ENCODE measurements at regions not wholly inside any gene's neighbourhood (a gene's known extent, or its start where the extent isn't known, plus 50 kb on each side); places are given as distances from the start of the nearest gene placed in this dataset.
"Not testable (repeated sequence)": the region's sequence is repeated elsewhere in the genome, so short reads cannot be mapped to it uniquely, and the experiment has no call there.

DNA sequence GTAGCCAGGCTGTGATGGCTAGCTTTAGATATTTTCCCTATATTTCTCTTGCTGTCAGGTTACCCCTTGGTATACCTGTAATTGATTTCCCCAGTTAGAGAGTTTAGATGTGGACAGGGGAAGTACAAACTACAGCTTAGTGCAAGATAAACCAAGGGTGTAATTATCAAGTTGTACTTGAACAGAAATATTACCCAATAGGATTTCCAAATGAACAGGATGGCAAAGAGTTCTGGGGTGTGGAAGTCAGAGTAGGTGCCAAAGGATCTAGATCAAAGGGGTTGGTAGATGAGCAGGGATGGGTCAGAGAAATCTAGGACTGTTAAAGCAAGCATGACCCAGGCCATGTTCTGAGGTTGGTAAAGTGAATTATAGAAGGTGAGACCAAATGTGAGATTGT, 585.2 kb downstream of the CCDC85A start:
- DNase-seq (ENCODE audit: extremely low read depth, low read depth): no peak

- no peak for DNase-seq (ENCODE audit: extremely low read depth, low read depth)
These were observed 586.7 kb downstream of the CCDC85A start for GRCh38 chr2:56770490-56770889.

GRCh38 chr2:56784046-56784445, 600.3 kb downstream of the CCDC85A start:
- DNase-seq (ENCODE audit: extremely low read depth, low read depth): no peak

DNA sequence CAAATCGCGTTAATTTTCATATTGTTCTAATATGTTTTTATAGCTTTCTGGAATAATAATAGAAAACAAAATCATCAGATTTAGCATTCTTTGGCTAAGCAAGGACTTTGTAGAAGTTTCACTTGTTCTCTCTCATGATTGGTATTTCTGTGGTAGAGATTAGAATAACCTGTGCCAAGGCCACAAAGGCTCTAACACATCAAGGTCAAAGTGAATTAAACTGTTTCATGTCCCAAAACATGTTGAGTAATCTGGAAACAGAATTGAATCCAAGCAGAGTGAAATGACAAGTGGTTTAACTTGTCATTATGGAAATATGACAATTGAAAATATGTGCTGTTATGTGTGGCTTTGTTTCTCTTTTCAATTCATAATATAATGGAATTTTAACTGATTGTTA, 617.4 kb downstream of the CCDC85A start:
- DNase-seq (ENCODE audit: extremely low read depth, low read depth): no peak

DNA sequence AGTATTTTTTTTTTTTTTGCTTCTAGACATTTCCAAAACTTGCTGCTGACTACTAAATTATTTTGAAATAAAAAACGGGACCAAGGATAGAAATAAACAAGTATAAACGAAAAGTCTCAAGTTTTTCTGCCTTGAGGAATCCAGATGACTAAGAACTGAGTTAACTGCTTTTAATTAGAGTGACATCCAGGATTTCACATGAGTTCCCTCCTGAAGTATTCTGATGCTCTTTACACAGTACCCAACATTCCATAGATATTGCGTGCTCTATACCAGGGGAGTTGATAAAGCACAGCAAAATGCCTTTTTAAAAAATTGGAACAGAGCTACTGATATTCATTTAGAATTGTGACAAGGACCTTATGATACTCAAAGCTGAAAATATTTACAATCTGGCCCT, 618.0 kb downstream of the CCDC85A start:
- DNase-seq (ENCODE audit: extremely low read depth, low read depth): no peak

DNA sequence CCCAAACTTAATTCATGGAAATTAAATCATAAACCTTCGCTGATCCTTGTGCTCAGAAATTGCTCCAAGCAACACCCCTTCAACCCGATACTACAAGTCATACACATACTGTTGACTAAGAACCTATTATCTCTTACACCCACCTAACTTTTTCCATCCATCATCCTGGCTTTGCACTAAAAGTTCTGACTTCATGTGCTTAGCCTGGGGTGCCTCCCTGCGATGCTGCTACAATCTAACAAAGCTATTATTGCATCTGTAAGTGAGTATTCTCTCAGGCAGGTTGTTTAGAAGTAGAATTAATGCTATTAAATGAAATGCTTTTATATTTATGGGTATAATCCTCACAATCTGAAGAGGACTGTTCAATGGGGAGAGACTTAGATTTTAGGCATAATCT, 619.8 kb downstream of the CCDC85A start:
- no peak for DNase-seq (ENCODE audit: extremely low read depth, low read depth)

DNA sequence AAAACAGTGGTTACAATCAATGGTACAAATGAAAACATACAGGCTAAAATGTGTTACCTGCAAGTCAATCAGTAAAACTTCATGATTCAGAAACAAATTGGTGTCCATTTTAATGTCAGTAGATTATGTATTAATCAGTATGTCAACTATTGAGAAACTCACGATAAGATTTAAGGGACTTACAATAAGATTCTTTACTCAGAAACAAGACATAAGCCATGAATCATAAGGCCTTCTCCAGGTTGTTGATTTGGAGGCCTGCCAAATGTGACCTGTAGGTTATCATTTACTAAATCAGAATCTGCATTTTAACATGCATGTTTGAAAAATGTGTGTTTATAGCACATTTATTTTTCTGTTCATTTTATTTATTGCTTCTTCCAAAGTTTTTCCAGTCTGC, 623.1 kb downstream of the CCDC85A start:
- no peak for DNase-seq (ENCODE audit: extremely low read depth, low read depth)

DNA sequence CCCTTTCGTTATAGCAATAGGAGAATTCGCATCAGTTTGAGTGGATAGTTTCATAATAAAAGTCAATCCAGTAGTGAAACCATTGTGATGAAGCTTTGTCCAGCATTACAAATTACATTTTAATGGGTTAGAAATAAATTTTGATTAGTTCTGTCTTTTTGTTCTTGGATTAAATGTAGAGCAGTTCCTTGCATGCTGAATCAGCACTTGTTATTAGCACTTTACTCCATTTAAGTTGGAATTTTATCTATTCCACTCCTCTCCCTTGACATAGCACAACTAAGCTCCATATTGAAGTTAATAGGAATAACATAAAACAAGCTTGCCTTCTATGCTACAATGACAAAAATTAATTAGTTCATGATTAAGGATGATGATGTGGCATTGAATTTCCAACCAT, 624.1 kb downstream of the CCDC85A start:
- DNase-seq (ENCODE audit: extremely low read depth, low read depth): no peak

GRCh38 chr2:56811401-56811800, 627.6 kb downstream of the CCDC85A start:
- no peak for DNase-seq (ENCODE audit: extremely low read depth, low read depth)

DNA sequence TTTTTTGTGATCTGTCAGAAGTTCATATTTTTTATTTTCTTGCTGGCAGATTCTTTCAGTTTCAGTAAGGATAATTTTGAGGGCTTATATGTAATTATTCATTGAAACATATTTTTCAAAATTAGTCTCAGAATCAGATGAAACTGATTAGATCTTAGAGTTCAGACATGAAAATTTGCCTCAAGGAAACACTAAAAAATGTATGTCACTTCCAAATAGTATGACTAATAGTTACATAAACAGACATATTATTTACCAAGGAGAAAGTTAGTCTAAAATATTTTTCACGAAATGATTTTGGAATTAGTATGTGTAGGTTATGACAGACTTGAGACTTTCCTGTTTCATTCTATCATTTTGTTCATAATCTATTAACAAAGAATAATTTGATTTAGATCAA, 628.6 kb downstream of the CCDC85A start:
- DNase-seq (ENCODE audit: extremely low read depth, low read depth): no peak

DNA sequence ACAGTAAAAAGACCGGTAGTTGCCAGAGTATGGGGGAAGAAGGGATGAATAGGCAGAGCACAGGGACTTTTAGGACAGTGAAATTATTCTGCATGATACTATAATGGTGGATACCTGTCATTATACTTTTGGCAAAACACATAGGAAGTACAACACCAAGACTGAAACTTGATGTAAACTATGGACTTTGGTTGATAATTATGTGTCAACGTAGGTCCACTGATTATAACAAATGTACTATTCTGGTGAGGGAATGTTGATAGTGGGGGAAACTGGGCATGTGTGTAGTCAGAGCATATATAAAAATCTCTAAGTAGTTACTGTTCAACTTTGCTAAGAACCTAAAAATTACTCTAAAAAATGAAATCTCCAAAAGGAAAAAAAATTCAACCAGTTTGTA, 629.7 kb downstream of the CCDC85A start:
- no peak for DNase-seq (ENCODE audit: extremely low read depth, low read depth)

- DNase-seq (ENCODE audit: extremely low read depth, low read depth): no peak
These were observed 632.9 kb downstream of the CCDC85A start for GRCh38 chr2:56816666-56817065.

DNA sequence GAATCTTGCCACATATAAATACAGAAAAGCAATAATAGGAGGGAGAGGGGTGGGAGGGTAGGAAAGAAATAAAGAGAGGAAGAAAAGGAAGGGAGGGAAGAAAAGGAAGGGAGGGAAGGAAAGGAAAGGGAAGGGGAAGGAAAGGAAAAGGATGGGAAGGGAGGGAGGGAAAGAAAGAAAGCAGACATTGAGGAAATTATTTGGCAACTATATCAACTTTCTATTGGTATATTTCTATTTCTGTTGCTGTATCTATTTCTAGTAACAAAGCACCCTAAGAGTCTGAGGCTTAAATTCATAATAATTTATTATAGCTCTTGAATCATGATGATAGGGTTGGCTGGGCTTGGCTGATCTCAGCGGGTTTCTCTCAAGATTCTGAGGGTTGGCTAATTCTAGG, 648.0 kb downstream of the CCDC85A start:
- DNase-seq (ENCODE audit: extremely low read depth, low read depth): no peak

- no peak for DNase-seq (ENCODE audit: extremely low read depth, low read depth)
These were observed 650.9 kb downstream of the CCDC85A start for GRCh38 chr2:56834686-56835085.

DNA sequence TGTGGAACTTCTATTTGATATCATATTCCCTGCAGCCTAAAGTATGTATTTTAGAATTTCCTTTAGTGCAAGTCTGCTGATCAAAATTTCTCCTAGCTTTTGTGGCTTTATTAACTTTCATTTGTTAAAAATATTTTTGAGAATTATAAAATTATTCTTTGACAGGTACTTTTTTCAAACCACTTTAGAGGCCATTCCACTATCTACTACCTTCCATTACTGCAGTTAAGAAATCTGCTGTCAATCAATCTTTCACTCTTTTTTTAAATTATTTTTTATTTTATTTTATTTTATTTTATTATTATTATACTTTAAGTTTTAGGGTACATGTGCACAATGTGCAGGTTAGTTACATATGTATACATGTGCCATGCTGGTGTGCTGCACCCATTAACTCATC, 656.2 kb downstream of the CCDC85A start:
- DNase-seq (ENCODE audit: extremely low read depth, low read depth): not testable (repeated sequence)

- DNase-seq (ENCODE audit: extremely low read depth, low read depth): no peak
These were observed 677.2 kb downstream of the CCDC85A start for GRCh38 chr2:56860991-56861390.

DNA sequence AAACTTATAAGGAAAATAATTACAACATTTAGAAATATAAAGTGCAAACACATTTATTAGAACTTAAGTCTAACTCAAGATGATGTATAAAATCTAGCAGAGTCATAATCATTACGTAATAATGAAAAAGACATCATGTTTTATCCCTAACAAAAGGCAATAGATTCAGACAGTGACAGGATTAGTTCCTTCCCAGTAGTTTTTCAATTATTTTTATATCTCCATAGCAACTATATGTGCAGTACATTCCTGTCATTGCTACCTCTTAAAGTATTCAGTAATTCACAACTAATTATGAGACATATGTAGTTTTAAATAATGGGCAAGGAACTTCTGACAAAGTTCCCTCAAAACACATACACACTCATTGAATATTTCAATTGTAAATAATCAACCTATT, 687.9 kb downstream of the CCDC85A start:
- no peak for DNase-seq (ENCODE audit: extremely low read depth, low read depth)

GRCh38 chr2:56874717-56875116, 690.9 kb downstream of the CCDC85A start:
- DNase-seq (ENCODE audit: extremely low read depth, low read depth): no peak

DNA sequence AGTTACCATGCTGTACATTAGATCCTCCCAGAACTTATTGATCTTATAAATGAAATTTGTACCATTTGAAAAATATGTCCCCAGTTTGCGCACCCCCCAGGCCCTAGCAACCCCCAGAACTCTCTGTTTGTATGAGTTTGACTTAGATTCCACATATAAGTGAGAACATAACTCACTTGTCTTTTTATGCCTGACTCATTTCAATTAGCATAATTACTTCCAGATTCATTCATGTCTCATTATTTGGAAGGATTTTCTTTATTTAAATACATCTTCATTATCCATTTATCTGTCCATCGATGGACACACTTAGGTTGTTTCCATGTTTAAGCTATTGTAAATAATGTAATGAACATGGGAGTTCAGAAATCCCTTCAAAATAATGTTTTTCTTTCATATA, 705.9 kb downstream of the CCDC85A start:
- no peak for DNase-seq (ENCODE audit: extremely low read depth, low read depth)

- DNase-seq (ENCODE audit: extremely low read depth, low read depth): no peak
These were observed 708.6 kb downstream of the CCDC85A start for GRCh38 chr2:56892382-56892781.

DNA sequence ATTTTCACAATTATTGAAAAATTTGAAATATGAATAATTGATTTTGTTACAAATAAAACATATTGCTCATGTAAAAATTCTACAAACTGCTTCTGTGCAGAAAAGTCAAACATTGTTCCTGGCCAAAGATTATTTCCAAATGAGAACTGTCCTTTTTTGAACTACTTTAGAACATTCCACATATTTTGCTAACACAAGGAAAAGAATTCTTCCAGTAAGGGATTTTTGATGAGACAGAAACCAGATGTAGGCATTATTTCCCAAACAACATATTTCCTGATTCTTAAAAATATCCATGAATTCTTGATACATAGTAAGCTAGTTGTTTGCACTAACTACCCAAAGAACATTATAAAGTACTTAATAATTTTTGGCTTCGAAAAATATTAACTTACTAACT, 715.2 kb downstream of the CCDC85A start:
- no peak for DNase-seq (ENCODE audit: extremely low read depth, low read depth)

DNA sequence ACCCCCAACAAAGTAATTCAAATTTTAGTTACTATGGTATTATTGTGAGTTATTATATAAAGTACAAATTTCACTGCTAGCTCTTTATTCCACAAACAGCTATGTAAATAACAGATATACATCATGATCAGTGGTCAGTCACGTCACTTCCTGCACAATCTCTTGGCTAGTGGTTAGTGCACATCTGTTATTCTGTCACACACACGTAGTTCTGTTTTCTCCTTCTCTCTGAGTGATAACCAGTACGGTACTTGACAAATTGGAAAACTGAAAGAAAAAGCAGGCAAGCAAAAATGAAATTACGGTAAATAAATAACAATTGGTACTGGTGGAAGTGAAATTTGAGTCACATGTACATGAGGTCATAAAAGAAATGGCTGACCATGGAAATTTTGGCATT, 728.7 kb downstream of the CCDC85A start:
- DNase-seq (ENCODE audit: extremely low read depth, low read depth): no peak

DNA sequence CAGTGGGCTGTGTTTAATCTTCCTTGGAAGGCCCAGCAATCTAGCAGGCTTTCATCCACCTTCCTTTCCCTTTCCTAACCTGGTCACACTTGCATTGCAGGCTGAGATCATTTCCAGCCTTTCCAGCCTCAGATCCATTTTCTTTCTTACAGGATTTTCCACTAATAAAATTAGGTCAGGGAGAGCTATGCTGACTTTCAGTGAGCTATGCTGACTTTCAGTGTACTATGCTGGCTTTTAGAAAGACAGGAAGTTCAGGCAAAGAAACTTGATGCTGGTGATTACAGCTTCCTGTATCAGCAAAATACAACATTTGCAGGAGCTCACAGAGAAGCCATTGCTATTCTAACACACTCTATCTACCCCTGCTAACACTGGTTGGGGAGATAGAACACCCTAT, 735.0 kb downstream of the CCDC85A start:
- DNase-seq (ENCODE audit: extremely low read depth, low read depth): no peak

GRCh38 chr2:56933976-56934375, 750.2 kb downstream of the CCDC85A start:
- no peak for DNase-seq (ENCODE audit: extremely low read depth, low read depth)

All from NCI-H460 (cell line).